AG04450 (cell line): ENCODE measurements at regions not wholly inside any gene's neighbourhood (a gene's known extent, or its start where the extent isn't known, plus 50 kb on each side); places are given as distances from the start of the nearest gene placed in this dataset.

Experiments used
- CTCF ChIA-PET: fragments of 300-600, 350-600 bp; formaldehyde crosslinking; extraction: SDS; loops from one replicate; lab custom pipeline; 2022; ENCODE audit warnings: antibody characterized with exemption, inconsistent platforms; lab: Charles Lee
- POLR2A ChIA-PET: fragments of 350-600 bp; formaldehyde crosslinking; extraction: SDS; loops from one replicate; lab custom pipeline; 2021; ENCODE audit warnings: antibody characterized with exemption, inconsistent platforms; lab: Yijun Ruan, JAX
- DNase-seq: peaks from one replicate; pipeline ENCODE4 v3.0.0-alpha.2; 2011; ENCODE audit warnings: low read depth, low spot score
- H3K27ac ChIP-seq: one replicate; pipeline ENCODE4 v1.5.1; 2012; ENCODE audit warnings: low read depth, low read length, control low read depth
- H3K27me3 ChIP-seq: one replicate; pipeline ENCODE4 v1.6.0; 2012; ENCODE audit warnings: low read length; ENCODE audit not compliant: control insufficient read depth, insufficient read depth
- H3K4me3 ChIP-seq: 2 replicates; pipeline ENCODE4 v1.5.1; 2011; ENCODE audit warnings: mild to moderate bottlenecking, low read depth, low read length, control low read depth
- H3K9me3 ChIP-seq: 2 replicates; pipeline ENCODE4 v1.5.1; 2012; ENCODE audit warnings: low read length; ENCODE audit not compliant: control insufficient read depth, insufficient read depth
- TF ChIP-seq, protein P1 (sequence below): IDR thresholded peaks from 2 replicates; pipeline ENCODE4 v1.5.1; 2011; ENCODE audit warnings: low read depth, low read length, control low read depth, inconsistent platforms

DNA sequence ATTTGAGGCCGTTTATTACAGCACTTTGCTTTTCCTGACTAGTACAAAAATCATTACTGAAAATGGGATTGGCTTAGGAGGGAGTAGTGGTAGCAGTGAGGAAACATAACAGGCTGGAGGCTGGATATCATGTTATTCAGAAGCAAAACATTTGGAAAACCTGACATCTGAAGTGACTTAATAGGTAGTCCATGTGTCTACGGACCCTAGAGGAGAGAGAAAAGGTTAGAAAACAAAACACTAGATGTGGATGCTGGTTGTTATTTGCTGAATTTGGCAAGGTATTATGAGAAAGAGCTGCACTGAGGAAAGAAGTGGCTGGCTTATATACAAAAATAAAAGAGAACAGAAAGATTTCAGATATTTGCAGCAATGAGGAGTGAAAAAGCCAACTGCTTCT, 139.9 kb downstream of the MEX3B start:
- CTCF ChIA-PET: no interaction called here
- DNase-seq: no peak
- no peak overlapping the region for H3K4me3 ChIP-seq

DNA sequence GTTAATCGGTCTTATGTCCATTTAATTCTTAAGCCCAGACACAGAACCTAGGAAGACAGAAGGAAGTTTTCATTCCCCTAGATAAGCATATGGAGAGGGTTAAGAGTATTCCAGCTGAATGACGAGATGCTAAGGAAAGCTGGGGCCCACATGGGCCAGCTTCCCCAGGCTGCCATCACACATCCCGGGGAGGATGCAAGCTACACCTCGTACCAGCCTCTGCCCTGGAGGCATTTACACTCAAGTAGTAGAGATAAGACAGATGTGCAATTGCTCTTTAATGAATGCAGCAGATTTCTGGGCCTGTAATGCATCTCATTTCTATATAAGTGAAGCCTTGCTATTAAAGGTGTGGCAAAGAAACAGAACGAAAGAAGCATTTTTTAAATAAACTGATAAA, 144.5 kb downstream of the MEX3B start:
- Histone ChIP-seq H3K27me3 (no peaks in the 10 kb centered on the region), H3K27ac (no peak overlapping the region), H3K9me3 (no peaks in the 10 kb centered on the region), H3K4me3 (no peak overlapping the region)
- TF ChIP-seq, protein P1, sequence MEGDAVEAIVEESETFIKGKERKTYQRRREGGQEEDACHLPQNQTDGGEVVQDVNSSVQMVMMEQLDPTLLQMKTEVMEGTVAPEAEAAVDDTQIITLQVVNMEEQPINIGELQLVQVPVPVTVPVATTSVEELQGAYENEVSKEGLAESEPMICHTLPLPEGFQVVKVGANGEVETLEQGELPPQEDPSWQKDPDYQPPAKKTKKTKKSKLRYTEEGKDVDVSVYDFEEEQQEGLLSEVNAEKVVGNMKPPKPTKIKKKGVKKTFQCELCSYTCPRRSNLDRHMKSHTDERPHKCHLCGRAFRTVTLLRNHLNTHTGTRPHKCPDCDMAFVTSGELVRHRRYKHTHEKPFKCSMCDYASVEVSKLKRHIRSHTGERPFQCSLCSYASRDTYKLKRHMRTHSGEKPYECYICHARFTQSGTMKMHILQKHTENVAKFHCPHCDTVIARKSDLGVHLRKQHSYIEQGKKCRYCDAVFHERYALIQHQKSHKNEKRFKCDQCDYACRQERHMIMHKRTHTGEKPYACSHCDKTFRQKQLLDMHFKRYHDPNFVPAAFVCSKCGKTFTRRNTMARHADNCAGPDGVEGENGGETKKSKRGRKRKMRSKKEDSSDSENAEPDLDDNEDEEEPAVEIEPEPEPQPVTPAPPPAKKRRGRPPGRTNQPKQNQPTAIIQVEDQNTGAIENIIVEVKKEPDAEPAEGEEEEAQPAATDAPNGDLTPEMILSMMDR: no peak
- DNase-seq: no peak
- POLR2A ChIA-PET: interaction anchor here (0.6 kb wide), 1 partner anchor 46 kb away, joined by 7 read pairs; no protein-coding TSS in a partner anchor
- CTCF ChIA-PET: interaction anchor here (0.6 kb wide), 1 partner anchor 199 kb away, joined by 4 read pairs; no protein-coding TSS in a partner anchor

More for the DNA sequence above, 139.9 kb downstream of the MEX3B start:
- no peaks in the 10 kb centered on the region for H3K27me3 ChIP-seq
- TF ChIP-seq, protein P1: no peak
- H3K27ac ChIP-seq: no peak overlapping the region
- POLR2A ChIA-PET: no interaction called here
- H3K9me3 ChIP-seq: no peaks in the 10 kb centered on the region

DNA sequence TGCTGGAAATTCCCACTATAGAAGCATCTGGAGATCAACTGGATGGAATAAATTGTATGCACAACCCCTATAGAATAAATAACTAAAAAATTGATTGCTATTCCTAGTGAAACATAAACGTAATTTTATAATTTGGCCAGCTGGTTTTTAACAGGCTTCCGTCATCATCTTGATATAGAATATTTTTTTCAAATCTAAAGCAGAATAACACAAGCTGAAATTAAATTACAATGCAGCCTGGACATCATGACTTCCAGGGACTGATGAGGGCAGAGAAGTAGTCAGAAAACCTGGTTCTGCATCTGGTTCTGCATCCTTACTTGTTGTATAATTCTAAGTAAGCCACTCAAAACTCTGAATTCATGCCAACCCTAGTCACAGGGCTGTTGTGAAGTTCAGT, 146.1 kb downstream of the MEX3B start:
- no peak for DNase-seq
- no peaks in the 10 kb centered on the region for H3K27me3 ChIP-seq
- no peak overlapping the region for H3K4me3 ChIP-seq
- H3K9me3 ChIP-seq: no peaks in the 10 kb centered on the region
- no peak overlapping the region for H3K27ac ChIP-seq
- TF ChIP-seq, protein P1: no peak
- CTCF ChIA-PET: interaction anchor here (1.9 kb wide), 1 partner anchor 40 kb away, joined by 5 read pairs; no protein-coding TSS in a partner anchor
- POLR2A ChIA-PET: no interaction called here

DNA sequence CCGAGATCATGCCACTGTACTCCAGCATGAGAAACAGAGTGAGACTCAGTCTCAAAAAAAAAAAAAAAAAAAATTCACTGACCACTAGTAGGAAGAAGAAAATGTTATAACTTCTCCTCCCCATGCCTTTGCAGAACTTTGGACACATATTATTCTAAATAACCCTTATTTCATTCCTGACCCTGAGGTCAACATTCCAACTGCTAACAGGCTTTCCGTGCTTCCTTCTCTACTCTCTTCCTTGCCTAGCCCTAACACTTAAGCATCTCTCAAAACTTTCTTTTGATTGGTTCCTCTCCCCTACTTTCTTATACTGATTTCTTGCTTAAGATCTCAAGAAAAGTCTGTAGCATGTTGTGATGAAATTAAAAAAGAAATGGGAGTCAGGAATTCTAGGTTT, 146.8 kb downstream of the MEX3B start:
- Histone ChIP-seq H3K27ac (no peak overlapping the region), H3K27me3 (no peaks in the 10 kb centered on the region), H3K9me3 (no peaks in the 10 kb centered on the region), H3K4me3 (no peak overlapping the region)
- TF ChIP-seq, protein P1: no peak
- DNase-seq: no peak
- POLR2A ChIA-PET: no interaction called here
- CTCF ChIA-PET: interaction anchor here (1.9 kb wide), 1 partner anchor 41 kb away, joined by 5 read pairs; no protein-coding TSS in a partner anchor

DNA sequence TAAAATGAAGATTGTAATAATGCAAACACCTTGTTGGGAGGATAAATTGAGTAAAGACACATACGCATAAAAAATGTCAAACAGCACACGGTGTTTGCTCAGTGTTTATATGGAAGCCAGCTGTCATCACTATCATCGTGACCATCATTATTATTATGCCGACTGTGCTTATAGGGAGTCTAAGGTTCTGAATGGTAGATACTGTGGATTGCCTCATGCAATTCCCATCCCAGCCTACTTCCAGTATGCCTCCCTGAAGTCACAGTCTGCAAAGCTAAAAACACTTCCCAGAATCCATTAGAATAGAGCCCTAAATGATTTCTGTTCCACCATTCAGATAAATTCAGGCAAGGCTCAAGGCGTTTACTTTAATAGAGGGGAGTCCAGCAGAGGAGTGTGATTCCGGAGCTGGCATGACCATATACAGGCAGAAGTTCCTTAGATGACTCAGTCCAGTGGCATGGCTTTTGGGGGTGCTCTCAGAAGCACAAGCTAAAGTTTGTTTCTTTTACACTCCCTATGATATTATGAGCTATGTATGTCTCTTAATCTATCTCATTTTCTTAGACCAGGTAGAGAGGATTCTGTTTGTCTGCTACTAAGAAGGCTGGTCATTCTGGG, 148.7 kb downstream of the MEX3B start:
- H3K27ac ChIP-seq: peak overlapping the region; percentile 40
- TF ChIP-seq, protein P1: no peak
- no peaks in the 10 kb centered on the region for H3K9me3 ChIP-seq
- POLR2A ChIA-PET: interaction anchor here (1.5 kb wide), 1 partner anchor 9 kb away, joined by 3 read pairs; no protein-coding TSS in a partner anchor
- no peak overlapping the region for H3K4me3 ChIP-seq
- DNase-seq: peak; percentile 76
- CTCF ChIA-PET: interaction anchor here (0.8 kb wide), 1 partner anchor 43 kb away, joined by 3 read pairs; no protein-coding TSS in a partner anchor
- H3K27me3 ChIP-seq: no peaks in the 10 kb centered on the region
